ENCODE measurements at regions not wholly inside any gene's neighbourhood (a gene's known extent, or its start where the extent isn't known, plus 50 kb on each side); places are given as distances from the start of the nearest gene placed in this dataset.

GRCh38 chrX:36575670-36576069 lies 432.5 kb upstream of the FAM47C start:
- Histone ChIP-seq H3K9me2 (ENCODE audit: insufficient read depth) (no peaks in the 10 kb centered on the region), H2AFZ (no peak overlapping the region), H3K4me1 (ENCODE audit: insufficient read depth) (no peaks in the 10 kb centered on the region), H3K27me3 (replicated peaks; ENCODE audit: insufficient read depth) (no peaks in the 10 kb centered on the region), H3K4me3 (no peak overlapping the region), H3K4me2 (ENCODE audit: unreplicated experiment) (no peak overlapping the region), H3K9me3 (ENCODE audit: low read depth) (no peaks in the 10 kb centered on the region), H3K9ac (no peak overlapping the region), H3K36me3 (ENCODE audit: low read depth) (no peaks in the 10 kb centered on the region), H4K20me1 (ENCODE audit: insufficient read depth) (no peaks in the 10 kb centered on the region), H3K79me2 (ENCODE audit: insufficient read depth) (no peaks in the 10 kb centered on the region), H3K27ac (no peak overlapping the region), H3F3A (ENCODE audit: insufficient read depth) (no peaks in the 10 kb centered on the region)
- TF ChIP-seq EZH2 (IDR thresholded peaks at IDR 0.05; ENCODE audit: insufficient read depth, poor library complexity, severe bottlenecking) (no peak), EZH2phosphoT487 (IDR thresholded peaks at IDR 0.05; ENCODE audit: insufficient read depth, low read depth) (no peak)
- in situ Hi-C loops (cut with MboI): no loop called here
- WGBS, 2 experiments (ENCODE audit: low coverage in 1 of 2, low lambda C conversion rate in 2 of 2, missing lambda C conversion rate in 2 of 2): 50% methylated on average over 3 of the region's 3 CpGs
- DNase-seq: no peak

- Histone ChIP-seq H3K9me2 (ENCODE audit: insufficient read depth) (no peaks in the 10 kb centered on the region), H3K27ac (no peak overlapping the region), H4K20me1 (ENCODE audit: insufficient read depth) (no peaks in the 10 kb centered on the region), H3K36me3 (ENCODE audit: low read depth) (no peaks in the 10 kb centered on the region), H3F3A (ENCODE audit: insufficient read depth) (no peaks in the 10 kb centered on the region), H3K9ac (no peak overlapping the region), H3K4me3 (no peak overlapping the region), H3K27me3 (replicated peaks; ENCODE audit: insufficient read depth) (no peaks in the 10 kb centered on the region), H3K4me1 (ENCODE audit: insufficient read depth) (no peaks in the 10 kb centered on the region), H3K9me3 (ENCODE audit: low read depth) (no peaks in the 10 kb centered on the region), H3K4me2 (ENCODE audit: unreplicated experiment) (no peak overlapping the region), H3K79me2 (ENCODE audit: insufficient read depth) (no peaks in the 10 kb centered on the region), H2AFZ (no peak overlapping the region)
- TF ChIP-seq EZH2phosphoT487 (IDR thresholded peaks at IDR 0.05; ENCODE audit: insufficient read depth, low read depth): no peak
- no peak for TF ChIP-seq EZH2 (IDR thresholded peaks at IDR 0.05; ENCODE audit: insufficient read depth, poor library complexity, severe bottlenecking)
- DNase-seq: no peak
- in situ Hi-C loops (cut with MboI): no loop called here
- 6 to 12% methylated on average over 2 of the region's 2 CpGs for WGBS, 2 experiments (ENCODE audit: low coverage in 1 of 2, low lambda C conversion rate in 2 of 2, missing lambda C conversion rate in 2 of 2)
These were observed 431.2 kb upstream of the FAM47C start for GRCh38 chrX:36577006-36577405.

GRCh38 chrX:36581030-36581429 lies 427.1 kb upstream of the FAM47C start:
- no peak overlapping the region for H3K9ac ChIP-seq

GRCh38 chrX:36583674-36584073 lies 424.5 kb upstream of the FAM47C start:
- H3K9ac ChIP-seq: no peak overlapping the region
- H2AFZ ChIP-seq: no peak overlapping the region
- H3K79me2 ChIP-seq (ENCODE audit: insufficient read depth): no peaks in the 10 kb centered on the region
- H4K20me1 ChIP-seq (ENCODE audit: insufficient read depth): no peaks in the 10 kb centered on the region
- 39 to 59% methylated on average over 5 to 6 of the region's 6 CpGs for WGBS, 2 experiments (ENCODE audit: low coverage in 1 of 2, low lambda C conversion rate in 2 of 2, missing lambda C conversion rate in 2 of 2)
- no peak overlapping the region for H3K4me2 ChIP-seq (ENCODE audit: unreplicated experiment)
- no peak for TF ChIP-seq EZH2 (IDR thresholded peaks at IDR 0.05; ENCODE audit: insufficient read depth, poor library complexity, severe bottlenecking)
- TF ChIP-seq EZH2phosphoT487 (IDR thresholded peaks at IDR 0.05; ENCODE audit: insufficient read depth, low read depth): no peak
- no peaks in the 10 kb centered on the region for H3K4me1 ChIP-seq (ENCODE audit: insufficient read depth)
- DNase-seq: no peak
- H3K9me3 ChIP-seq (ENCODE audit: low read depth): no peaks in the 10 kb centered on the region
- H3K4me3 ChIP-seq: no peak overlapping the region
- in situ Hi-C loops (cut with MboI): no loop called here
- no peaks in the 10 kb centered on the region for H3K9me2 ChIP-seq (ENCODE audit: insufficient read depth)
- no peaks in the 10 kb centered on the region for H3K36me3 ChIP-seq (ENCODE audit: low read depth)
- H3K27ac ChIP-seq: no peak overlapping the region
- no peaks in the 10 kb centered on the region for H3K27me3 ChIP-seq (replicated peaks; ENCODE audit: insufficient read depth)
- H3F3A ChIP-seq (ENCODE audit: insufficient read depth): no peaks in the 10 kb centered on the region

More at GRCh38 chrX:36581030-36581429, 427.1 kb upstream of the FAM47C start:
- no peak overlapping the region for H3K4me3 ChIP-seq
- 12% methylated on average over 4 of the region's 4 CpGs for WGBS, 2 experiments (ENCODE audit: low coverage in 1 of 2, low lambda C conversion rate in 2 of 2, missing lambda C conversion rate in 2 of 2)
- H3K4me2 ChIP-seq (ENCODE audit: unreplicated experiment): no peak overlapping the region
- no peaks in the 10 kb centered on the region for H3F3A ChIP-seq (ENCODE audit: insufficient read depth)
- in situ Hi-C loops (cut with MboI): no loop called here
- no peaks in the 10 kb centered on the region for H3K36me3 ChIP-seq (ENCODE audit: low read depth)
- no peak overlapping the region for H3K27ac ChIP-seq
- H3K27me3 ChIP-seq (replicated peaks; ENCODE audit: insufficient read depth): no peaks in the 10 kb centered on the region
- no peaks in the 10 kb centered on the region for H3K9me3 ChIP-seq (ENCODE audit: low read depth)
- DNase-seq: no peak
- H3K9me2 ChIP-seq (ENCODE audit: insufficient read depth): no peaks in the 10 kb centered on the region
- H3K4me1 ChIP-seq (ENCODE audit: insufficient read depth): no peaks in the 10 kb centered on the region
- H4K20me1 ChIP-seq (ENCODE audit: insufficient read depth): no peaks in the 10 kb centered on the region
- no peak overlapping the region for H2AFZ ChIP-seq
- no peak for TF ChIP-seq EZH2phosphoT487 (IDR thresholded peaks at IDR 0.05; ENCODE audit: insufficient read depth, low read depth)
- no peak for TF ChIP-seq EZH2 (IDR thresholded peaks at IDR 0.05; ENCODE audit: insufficient read depth, poor library complexity, severe bottlenecking)
- no peaks in the 10 kb centered on the region for H3K79me2 ChIP-seq (ENCODE audit: insufficient read depth)

All from GM23248 (cell line).